GM23248 (cell line): ENCODE measurements at regions not wholly inside any gene's neighbourhood (a gene's known extent, or its start where the extent isn't known, plus 50 kb on each side); places are given as distances from the start of the nearest gene placed in this dataset.

Experiments used
- DNase-seq: peaks from one replicate; pipeline ENCODE4 v3.0.0-alpha.2; 2015
- H2AFZ ChIP-seq: fragments of 200-600 bp; sonication (generic); 2 replicates; pipeline ENCODE4 v1.6.1; 2016; ENCODE audit warnings: antibody characterized with exemption
- H3F3A ChIP-seq: fragments of 200-600 bp; sonication (generic); 2 replicates; pipeline ENCODE4 v1.6.1; 2016; ENCODE audit warnings: mild to moderate bottlenecking, antibody characterized with exemption, mixed run types; ENCODE audit not compliant: insufficient read depth
- H3K27ac ChIP-seq: fragments of 200-600 bp; sonication (generic); 2 replicates; pipeline ENCODE4 v1.5.1; 2016; ENCODE audit warnings: mild to moderate bottlenecking
- H3K27me3 ChIP-seq: fragments of 200-600 bp; sonication (generic); replicated peaks from 2 replicates; pipeline ENCODE4 v1.6.1; 2016; ENCODE audit warnings: mild to moderate bottlenecking; ENCODE audit not compliant: insufficient read depth
- H3K36me3 ChIP-seq: fragments of 200-600 bp; sonication (generic); 2 replicates; pipeline ENCODE4 v1.6.1; 2016; ENCODE audit warnings: low read depth, mild to moderate bottlenecking
- H3K4me1 ChIP-seq: fragments of 200-600 bp; sonication (generic); 2 replicates; pipeline ENCODE4 v1.6.1; 2016; ENCODE audit warnings: mild to moderate bottlenecking; ENCODE audit not compliant: insufficient read depth
- H3K4me2 ChIP-seq: fragments of 200-600 bp; sonication (generic); one replicate; pipeline ENCODE4 v1.6.1; 2016; ENCODE audit warnings: mild to moderate bottlenecking; ENCODE audit not compliant: unreplicated experiment
- H3K4me3 ChIP-seq: fragments of 200-600 bp; sonication (generic); 2 replicates; pipeline ENCODE4 v1.5.1; 2016; ENCODE audit warnings: mild to moderate bottlenecking
- H3K79me2 ChIP-seq: fragments of 200-600 bp; sonication (generic); 2 replicates; pipeline ENCODE4 v1.6.1; 2016; ENCODE audit warnings: mild to moderate bottlenecking; ENCODE audit not compliant: insufficient read depth
- H3K9ac ChIP-seq: fragments of 200-600 bp; sonication (generic); 2 replicates; pipeline ENCODE4 v1.6.1; 2016; ENCODE audit warnings: mild to moderate bottlenecking
- H3K9me2 ChIP-seq: fragments of 200-600 bp; sonication (generic); 2 replicates; pipeline ENCODE4 v1.6.1; 2016; ENCODE audit warnings: mixed run types, mild to moderate bottlenecking, moderate library complexity; ENCODE audit not compliant: insufficient read depth
- H3K9me3 ChIP-seq: fragments of 200-600 bp; sonication (generic); one replicate; pipeline ENCODE4 v1.6.1; 2017; ENCODE audit warnings: low read depth
- H4K20me1 ChIP-seq: fragments of 200-600 bp; sonication (generic); 2 replicates; pipeline ENCODE4 v1.6.0; 2016; ENCODE audit not compliant: insufficient read depth
- EZH2 ChIP-seq: fragments of 200-600 bp; sonication (generic); IDR thresholded peaks from 2 replicates; pipeline ENCODE4 v1.6.1; 2018; ENCODE audit warnings: antibody characterized with exemption, mild to moderate bottlenecking; ENCODE audit not compliant: insufficient read depth, poor library complexity, severe bottlenecking
- EZH2phosphoT487 ChIP-seq: fragments of 200-600 bp; sonication (generic); IDR thresholded peaks from 2 replicates; pipeline ENCODE4 v1.6.1; 2018; ENCODE audit warnings: antibody characterized with exemption, moderate library complexity, mild to moderate bottlenecking, low read depth; ENCODE audit not compliant: insufficient read depth
- WGBS, 2 experiments: methylation state at CpG; one replicate each; pipeline ENCODE4 v1.1.6; 2015 to 2017; ENCODE audit warnings: low lambda C conversion rate in 2 of 2, low coverage in 1 of 2; ENCODE audit errors: missing lambda C conversion rate in 2 of 2; 5-methylcytosine and 5-hydroxymethylcytosine counted together
- in situ Hi-C: fragments of 300-500 bp; cut with MboI; formaldehyde crosslinking; loops from 2 replicates; pipeline ENCODE4 v1.15.0; 2020

DNA sequence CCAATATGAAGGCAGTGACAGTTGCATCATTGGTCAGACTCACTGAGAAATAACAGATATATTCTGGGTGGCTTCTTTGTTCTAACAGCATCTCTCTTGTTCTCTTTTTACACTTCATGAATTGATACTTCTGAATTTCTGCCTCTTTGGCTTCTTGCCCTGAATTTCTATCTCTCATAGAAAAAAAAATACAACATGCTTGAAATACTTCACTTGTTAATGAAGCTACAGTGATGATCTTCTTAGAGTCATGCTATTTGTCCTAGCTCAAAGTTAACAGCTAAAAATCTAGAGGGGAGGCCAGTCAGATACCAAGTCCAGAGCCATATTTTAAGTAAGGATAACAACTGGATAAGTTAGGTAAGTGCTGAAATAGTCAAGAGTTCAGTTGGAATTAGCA is 597.2 kb upstream of the AGTR1 start:
- no peaks in the 10 kb centered on the region for H3K27me3 ChIP-seq
- peaks cover 17% of the 10 kb centered on the region for H3F3A ChIP-seq
- no peaks in the 10 kb centered on the region for H3K79me2 ChIP-seq
- H3K4me2 ChIP-seq: peak overlapping the region; percentile 7
- no peaks in the 10 kb centered on the region for H3K9me3 ChIP-seq
- H2AFZ ChIP-seq: no peak overlapping the region
- H3K9me2 ChIP-seq: no peaks in the 10 kb centered on the region
- no peak overlapping the region for H3K9ac ChIP-seq
- peaks cover 22% of the 10 kb centered on the region for H3K4me1 ChIP-seq
- TF ChIP-seq EZH2phosphoT487: no peak
- TF ChIP-seq EZH2: no peak
- no peaks in the 10 kb centered on the region for H3K36me3 ChIP-seq
- in situ Hi-C loops: no loop called here
- H3K4me3 ChIP-seq: no peak overlapping the region
- H3K27ac ChIP-seq: no peak overlapping the region
- no peaks in the 10 kb centered on the region for H4K20me1 ChIP-seq
- no peak for DNase-seq

DNA sequence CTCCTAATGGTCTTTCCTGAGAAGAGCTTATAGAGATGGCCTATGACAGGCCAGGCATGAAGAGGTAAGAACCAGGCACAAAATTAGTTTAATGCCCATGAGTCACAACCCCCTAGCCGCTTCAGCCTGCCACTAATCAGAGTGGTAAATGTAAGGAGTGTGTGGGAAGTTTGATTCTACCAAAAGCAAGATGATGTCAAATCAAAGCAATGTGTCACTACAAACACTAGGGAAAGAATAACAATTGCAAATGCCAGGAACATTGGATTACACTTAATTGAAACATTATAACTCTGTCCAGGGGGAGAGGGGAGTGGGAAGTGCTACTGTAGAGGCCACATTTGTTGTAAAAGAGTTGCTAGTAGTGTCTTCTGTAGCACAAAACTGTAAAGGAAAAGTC is 596.6 kb upstream of the AGTR1 start:
- no peaks in the 10 kb centered on the region for H3K27me3 ChIP-seq
- H3F3A ChIP-seq: peaks cover 17% of the 10 kb centered on the region
- H3K4me1 ChIP-seq: peaks cover 25% of the 10 kb centered on the region
- WGBS, 2 experiments: 0% methylated on average over 1 of the region's 1 CpG
- in situ Hi-C loops: no loop called here
- peak; percentile 66 for DNase-seq
- H3K27ac ChIP-seq: no peak overlapping the region
- H3K4me2 ChIP-seq: peak overlapping the region; percentile 7
- no peaks in the 10 kb centered on the region for H3K36me3 ChIP-seq
- no peak overlapping the region for H3K4me3 ChIP-seq
- no peaks in the 10 kb centered on the region for H3K9me2 ChIP-seq
- no peak overlapping the region for H3K9ac ChIP-seq
- TF ChIP-seq EZH2: no peak
- TF ChIP-seq EZH2phosphoT487: no peak
- no peaks in the 10 kb centered on the region for H3K9me3 ChIP-seq
- no peak overlapping the region for H2AFZ ChIP-seq
- no peaks in the 10 kb centered on the region for H3K79me2 ChIP-seq
- H4K20me1 ChIP-seq: no peaks in the 10 kb centered on the region

DNA sequence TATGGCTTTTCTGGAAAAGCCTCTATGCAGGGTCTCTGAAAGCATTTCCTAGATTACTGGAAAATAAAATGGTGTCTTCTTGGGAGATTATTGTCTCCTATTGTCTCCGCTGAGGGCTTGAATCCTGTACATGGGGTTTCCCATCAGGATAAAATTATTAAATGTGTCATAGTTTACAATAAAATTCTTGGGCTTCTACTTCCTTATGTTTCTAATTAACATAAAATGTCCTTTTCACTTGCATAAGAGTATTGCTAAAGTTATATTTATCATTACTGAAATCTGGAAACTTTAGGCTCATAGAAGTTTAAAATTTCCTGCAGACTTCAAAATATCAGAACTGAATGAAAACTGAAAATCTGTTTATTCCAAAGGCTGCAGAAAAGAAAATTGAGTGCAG is 595.5 kb upstream of the AGTR1 start:
- peaks cover 17% of the 10 kb centered on the region for H3F3A ChIP-seq
- no peaks in the 10 kb centered on the region for H3K79me2 ChIP-seq
- no peaks in the 10 kb centered on the region for H3K9me2 ChIP-seq
- peak; percentile 22 for DNase-seq
- no peak overlapping the region for H3K27ac ChIP-seq
- no peaks in the 10 kb centered on the region for H3K9me3 ChIP-seq
- H2AFZ ChIP-seq: no peak overlapping the region
- no peaks in the 10 kb centered on the region for H3K27me3 ChIP-seq
- H3K36me3 ChIP-seq: no peaks in the 10 kb centered on the region
- no peak for TF ChIP-seq EZH2phosphoT487
- no peak for TF ChIP-seq EZH2
- no peak overlapping the region for H3K4me2 ChIP-seq
- H3K9ac ChIP-seq: no peak overlapping the region
- no peaks in the 10 kb centered on the region for H4K20me1 ChIP-seq
- H3K4me3 ChIP-seq: no peak overlapping the region
- in situ Hi-C loops: no loop called here
- H3K4me1 ChIP-seq: peaks cover 28% of the 10 kb centered on the region
- 86 to 95% methylated on average over 1 of the region's 1 CpG for WGBS, 2 experiments

DNA sequence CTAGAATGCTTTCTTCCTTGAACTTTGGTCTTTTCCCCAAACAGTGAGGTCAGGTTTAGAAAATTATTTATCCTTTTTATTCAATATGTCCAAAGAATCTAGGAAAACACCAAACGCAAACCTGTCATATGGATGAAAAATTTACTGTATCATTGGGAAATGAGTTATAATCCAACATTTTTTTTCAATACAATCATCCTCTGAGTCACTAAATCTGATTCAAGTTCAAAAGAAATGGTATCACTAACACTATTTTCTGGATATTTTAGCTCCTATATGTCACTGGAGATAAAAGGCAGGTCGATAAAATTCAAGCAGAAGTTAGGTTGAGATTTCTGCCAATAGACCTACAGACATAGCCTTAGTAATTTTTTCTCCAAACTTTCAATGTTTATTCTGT is 591.6 kb upstream of the AGTR1 start:
- Histone ChIP-seq H4K20me1 (no peaks in the 10 kb centered on the region), H3K4me3 (no peak overlapping the region), H3K4me1 (peaks cover 21% of the 10 kb centered on the region), H3K9ac (no peak overlapping the region), H3K79me2 (no peaks in the 10 kb centered on the region), H3K36me3 (no peaks in the 10 kb centered on the region), H2AFZ (no peak overlapping the region), H3K4me2 (no peak overlapping the region), H3K27ac (no peak overlapping the region), H3F3A (peaks cover 11% of the 10 kb centered on the region), H3K27me3 (no peaks in the 10 kb centered on the region), H3K9me2 (no peaks in the 10 kb centered on the region), H3K9me3 (no peaks in the 10 kb centered on the region)
- in situ Hi-C loops: no loop called here
- TF ChIP-seq EZH2: no peak
- no peak for TF ChIP-seq EZH2phosphoT487
- WGBS, 2 experiments: 62 to 65% methylated on average over 2 of the region's 2 CpGs
- DNase-seq: no peak

DNA sequence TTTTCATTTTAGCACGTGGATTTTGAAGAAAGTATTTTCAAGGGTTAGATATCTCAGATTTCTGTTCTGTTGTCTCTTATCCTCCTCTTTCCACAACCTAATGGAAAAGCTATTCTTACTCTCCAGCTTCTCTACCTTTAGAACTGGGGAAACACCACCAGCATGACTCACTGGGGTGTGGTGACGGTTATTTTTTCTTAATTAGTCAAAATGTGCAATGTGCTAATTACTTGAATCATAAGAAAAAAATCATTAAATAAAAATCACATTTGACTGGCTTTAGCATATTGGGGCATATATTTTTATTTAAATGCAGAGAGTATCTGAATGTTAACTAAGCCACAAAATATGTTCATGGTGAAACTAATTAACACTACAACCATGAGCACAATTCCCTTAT is 570.7 kb upstream of the AGTR1 start:
- H3K4me2 ChIP-seq: no peak overlapping the region
- no peak overlapping the region for H3K9ac ChIP-seq
- H3K4me1 ChIP-seq: no peaks in the 10 kb centered on the region
- in situ Hi-C loops: no loop called here
- TF ChIP-seq EZH2 (no peak), EZH2phosphoT487 (no peak)
- H3F3A ChIP-seq: no peaks in the 10 kb centered on the region
- no peaks in the 10 kb centered on the region for H3K9me2 ChIP-seq
- H4K20me1 ChIP-seq: no peaks in the 10 kb centered on the region
- H3K9me3 ChIP-seq: no peaks in the 10 kb centered on the region
- no peak for DNase-seq
- H3K27ac ChIP-seq: no peak overlapping the region
- no peak overlapping the region for H3K4me3 ChIP-seq
- no peaks in the 10 kb centered on the region for H3K27me3 ChIP-seq
- H2AFZ ChIP-seq: no peak overlapping the region
- H3K36me3 ChIP-seq: no peaks in the 10 kb centered on the region
- 33 to 45% methylated on average over 2 of the region's 2 CpGs for WGBS, 2 experiments
- H3K79me2 ChIP-seq: no peaks in the 10 kb centered on the region
